IPS-NIHi7 (cell line): ENCODE measurements at regions not wholly inside any gene's neighbourhood (a gene's known extent, or its start where the extent isn't known, plus 50 kb on each side); places are given as distances from the start of the nearest gene placed in this dataset.

ENCODE experiments used
- DNase-seq: peaks from one replicate; pipeline ENCODE4 v3.0.0; 2012; ENCODE audit warnings: mixed read lengths; ENCODE audit errors: extremely low spot score

- DNase-seq = no peak
Observed at GRCh38 chr18:24530630-24531111, 70.2 kb downstream of the HRH4 start.

- DNase-seq = no peak
Observed at GRCh38 chr18:24534271-24534670, 73.8 kb downstream of the HRH4 start.

GRCh38 chr18:24534737-24535136 lies 74.3 kb downstream of the HRH4 start:
- DNase-seq = no peak

- no peak for DNase-seq
Observed at GRCh38 chr18:24535527-24536295, 75.3 kb downstream of the HRH4 start.

GRCh38 chr18:24536326-24536725 lies 75.9 kb downstream of the HRH4 start:
- DNase-seq = no peak

GRCh38 chr18:24536834-24537233 lies 76.4 kb downstream of the HRH4 start:
- DNase-seq = no peak

GRCh38 chr18:24538414-24539264 lies 78.2 kb downstream of the HRH4 start:
- DNase-seq = no peak

- no peak for DNase-seq
Observed at GRCh38 chr18:24539866-24540617, 79.6 kb downstream of the HRH4 start.

- DNase-seq = no peak
Observed at GRCh38 chr18:24540896-24541295, 80.5 kb downstream of the HRH4 start.

GRCh38 chr18:24543086-24543794 lies 82.8 kb downstream of the HRH4 start:
- DNase-seq = no peak

- peak; percentile 58 for DNase-seq
Observed at GRCh38 chr18:24543795-24544498, 83.5 kb downstream of the HRH4 start.

GRCh38 chr18:24544949-24545348 lies 84.5 kb downstream of the HRH4 start:
- DNase-seq = no peak

GRCh38 chr18:24545651-24546050 lies 85.2 kb downstream of the HRH4 start:
- DNase-seq = no peak

GRCh38 chr18:24546307-24546706 lies 85.9 kb downstream of the HRH4 start:
- DNase-seq = no peak

- DNase-seq = no peak
Observed at GRCh38 chr18:24548583-24548982, 88.1 kb downstream of the HRH4 start.

GRCh38 chr18:24552218-24552617 lies 91.8 kb downstream of the HRH4 start:
- DNase-seq = no peak

- no peak for DNase-seq
Observed at GRCh38 chr18:24553571-24554285, 93.3 kb downstream of the HRH4 start.

GRCh38 chr18:24558403-24558802 lies 98.0 kb downstream of the HRH4 start:
- DNase-seq = no peak

- no peak for DNase-seq
Observed at GRCh38 chr18:24559526-24559925, 99.1 kb downstream of the HRH4 start.

- peak; percentile 58 for DNase-seq
Observed at GRCh38 chr18:24560511-24560981, 100.1 kb downstream of the HRH4 start.
